A673 (cell line): ENCODE measurements at regions not wholly inside any gene's neighbourhood (a gene's known extent, or its start where the extent isn't known, plus 50 kb on each side); places are given as distances from the start of the nearest gene placed in this dataset.
"Not testable (repeated sequence)": the region's sequence is repeated elsewhere in the genome, so short reads cannot be mapped to it uniquely, and the experiment has no call there.

Experiments
- BruUV-seq: library from RNA; stranded (reverse); fragments of 400-500 nt; replicated peaks from 2 replicates; lab custom pipeline; 2021; lab: Mats Ljungman, UMichigan
- CTCF ChIA-PET: fragments of 300-600 bp; sonication (Branson Sonifier 250); formaldehyde crosslinking; loops from one replicate; lab custom pipeline; 2022; ENCODE audit warnings: antibody characterized with exemption; lab: Charles Lee
- POLR2A ChIA-PET: fragments of 300-600 bp; sonication (Branson Sonifier 250); formaldehyde crosslinking; loops from one replicate; lab custom pipeline; 2022; ENCODE audit warnings: antibody characterized with exemption; ENCODE audit not compliant: low non-redundant PET; lab: Charles Lee
- DNase-seq: peaks from one replicate; pipeline ENCODE4 v3.0.0-alpha.2; 2015; ENCODE audit warnings: low spot score
- H3K27ac ChIP-seq: fragments of 200-600 bp; sonication (generic); 2 replicates; pipeline ENCODE4 v1.5.1; 2016; ENCODE audit warnings: mixed run types, low read depth, mild to moderate bottlenecking, mixed read lengths, antibody characterized with exemption, low read length; ENCODE audit not compliant: poor library complexity, severe bottlenecking
- H3K27me3 ChIP-seq: fragments of 200-600 bp; sonication (generic); replicated peaks from 2 replicates; pipeline ENCODE4 v1.6.1; 2017; ENCODE audit warnings: mixed run types, low read depth, mild to moderate bottlenecking, mixed read lengths, antibody characterized with exemption, low read length; ENCODE audit not compliant: insufficient read depth, poor library complexity
- H3K36me3 ChIP-seq: fragments of 200-600 bp; sonication (generic); 2 replicates; pipeline ENCODE4 v1.6.1; 2016; ENCODE audit warnings: mixed run types, mild to moderate bottlenecking, mixed read lengths, antibody characterized with exemption, low read length; ENCODE audit not compliant: insufficient read depth, poor library complexity, severe bottlenecking
- H3K4me1 ChIP-seq: fragments of 200-600 bp; sonication (generic); 2 replicates; pipeline ENCODE4 v1.6.1; 2017; ENCODE audit warnings: mixed run types, mild to moderate bottlenecking, mixed read lengths, antibody characterized with exemption, low read length; ENCODE audit not compliant: insufficient read depth, poor library complexity, severe bottlenecking
- H3K4me3 ChIP-seq: fragments of 200-600 bp; sonication (generic); 2 replicates; pipeline ENCODE4 v1.5.1; 2016; ENCODE audit warnings: low read depth, mixed run types, mild to moderate bottlenecking, mixed read lengths, low read length; ENCODE audit not compliant: poor library complexity, severe bottlenecking
- H3K9me3 ChIP-seq: fragments of 200-600 bp; sonication (generic); 2 replicates; pipeline ENCODE4 v1.6.1; 2016; ENCODE audit warnings: mixed run types, low read depth, mild to moderate bottlenecking, mixed read lengths, antibody characterized with exemption, low read length; ENCODE audit not compliant: poor library complexity, severe bottlenecking
- CTCF ChIP-seq: fragments of 300-800, 200-600 bp; sonication (generic); conservative IDR thresholded peaks from 2 replicates; pipeline ENCODE4 v1.5.1; 2017; ENCODE audit warnings: low read depth, mild to moderate bottlenecking, antibody characterized with exemption, low read length, moderate library complexity, mixed read lengths
- EZH2 ChIP-seq: fragments of 200-600 bp; sonication (generic); IDR thresholded peaks from 2 replicates; pipeline ENCODE4 v1.6.1; 2017; ENCODE audit warnings: borderline replicate concordance, low read depth, mild to moderate bottlenecking, mixed read lengths, antibody characterized with exemption, low read length; ENCODE audit not compliant: poor library complexity, severe bottlenecking
- intact Hi-C: fragments of 100-400 bp; cut with micrococcal nuclease; formaldehyde crosslinking; loops from one replicate; pipeline ENCODE4 v1.10.0; 2022; ENCODE audit not compliant: unreplicated experiment

DNA sequence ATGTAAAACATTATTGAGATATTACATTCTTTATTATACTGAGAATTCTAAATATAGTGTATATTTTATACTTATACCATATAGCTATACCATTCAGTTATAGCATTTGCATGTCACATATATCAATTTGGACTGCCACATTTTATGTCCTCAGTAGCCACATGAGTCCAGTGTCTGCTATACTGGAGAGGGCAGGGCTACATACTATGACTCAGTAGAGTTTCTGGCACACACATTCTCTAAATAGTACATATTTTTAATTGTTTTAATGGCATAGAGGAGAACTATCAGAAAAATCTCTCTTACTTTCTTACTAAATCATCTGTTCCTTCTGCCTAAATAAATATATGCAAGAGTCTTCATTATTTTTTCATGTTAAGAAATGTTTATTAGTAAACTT is 55.4 kb upstream of the COL5A2 start:
- Histone ChIP-seq H3K27me3 (no peaks in the 10 kb centered on the region), H3K9me3 (no peaks in the 10 kb centered on the region), H3K4me3 (no peak overlapping the region), H3K4me1 (no peaks in the 10 kb centered on the region), H3K27ac (no peak overlapping the region), H3K36me3 (no peaks in the 10 kb centered on the region)
- intact Hi-C loops: no loop called here
- POLR2A ChIA-PET: no interaction called here
- DNase-seq: no peak
- BruUV-seq: no TSS peak
- TF ChIP-seq EZH2 (no peak), CTCF (no peak)
- CTCF ChIA-PET: no interaction called here

GRCh38 chr2:189236066-189236465 is 56.5 kb upstream of the COL5A2 start:
- no peaks in the 10 kb centered on the region for H3K4me1 ChIP-seq
- DNase-seq: no peak
- TF ChIP-seq EZH2 (no peak), CTCF (no peak)
- H3K4me3 ChIP-seq: no peak overlapping the region
- H3K9me3 ChIP-seq: no peaks in the 10 kb centered on the region
- intact Hi-C loops: no loop called here
- no peaks in the 10 kb centered on the region for H3K27me3 ChIP-seq
- CTCF ChIA-PET: no interaction called here
- H3K27ac ChIP-seq: no peak overlapping the region
- no TSS peak for BruUV-seq
- POLR2A ChIA-PET: no interaction called here
- no peaks in the 10 kb centered on the region for H3K36me3 ChIP-seq

GRCh38 chr2:189238903-189239302 is 59.3 kb upstream of the COL5A2 start:
- no peaks in the 10 kb centered on the region for H3K27me3 ChIP-seq
- ChIA-PET CTCF (no interaction called here), POLR2A (no interaction called here)
- no TSS peak for BruUV-seq
- intact Hi-C loops: no loop called here
- DNase-seq: no peak
- no peaks in the 10 kb centered on the region for H3K36me3 ChIP-seq
- H3K4me1 ChIP-seq: no peaks in the 10 kb centered on the region
- no peak overlapping the region for H3K27ac ChIP-seq
- no peak for TF ChIP-seq CTCF
- no peak for TF ChIP-seq EZH2
- H3K9me3 ChIP-seq: peaks cover 9% of the 10 kb centered on the region
- H3K4me3 ChIP-seq: no peak overlapping the region

DNA sequence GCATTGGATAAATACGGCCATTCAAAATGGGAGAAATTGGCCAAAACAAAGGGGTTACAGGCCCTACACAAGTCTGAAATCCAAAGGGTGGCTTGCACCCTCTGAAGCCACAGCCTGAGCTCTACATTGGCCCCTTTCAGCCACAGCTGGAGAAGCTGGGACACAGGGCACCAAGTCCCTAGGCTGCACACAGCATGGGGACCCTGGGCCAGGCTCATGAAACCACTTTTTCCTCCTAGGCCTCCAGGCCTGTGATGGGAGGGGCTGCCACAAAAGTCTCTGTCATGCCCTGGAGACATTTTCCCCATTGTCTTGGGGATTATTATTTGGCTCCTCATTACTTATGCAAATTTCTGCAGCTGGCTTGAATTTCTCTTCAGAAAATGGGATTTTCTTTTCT is 64.3 kb upstream of the COL5A2 start:
- H3K27ac ChIP-seq, DNase-seq, H3K4me1 ChIP-seq, H3K27me3 ChIP-seq, H3K4me3 ChIP-seq, POLR2A ChIA-PET, H3K9me3 ChIP-seq, H3K36me3 ChIP-seq, BruUV-seq, intact Hi-C loops, CTCF ChIA-PET: not testable (repeated sequence)
